HEK293T (cell line): ENCODE measurements at regions not wholly inside any gene's neighbourhood (a gene's known extent, or its start where the extent isn't known, plus 50 kb on each side); places are given as distances from the start of the nearest gene placed in this dataset.

Experiments used
- HDGF ChIP-seq: fragments of 450-650 bp; IDR thresholded peaks from 2 replicates; pipeline ENCODE4 v1.6.1; 2017; ENCODE audit warnings: antibody characterized with exemption, borderline replicate concordance
- ZNF384 ChIP-seq: fragments of 450-650 bp; IDR thresholded peaks from 2 replicates; pipeline ENCODE4 v1.6.1; 2016

- TF ChIP-seq HDGF, result no peak
- TF ChIP-seq ZNF384, result no peak
These were observed 233.8 kb upstream of the FBXL7 start for GRCh38 chr5:15266229-15266628.
